Endodermal cell (in vitro differentiated cells): ENCODE measurements at regions not wholly inside any gene's neighbourhood (a gene's known extent, or its start where the extent isn't known, plus 50 kb on each side); places are given as distances from the start of the nearest gene placed in this dataset.

ENCODE experiments used
- DNase-seq: peaks from one replicate; pipeline ENCODE4 v3.0.0-alpha.2; 2017
- H3K27ac ChIP-seq: 2 replicates; pipeline ENCODE4 v1.5.1; 2013; ENCODE audit warnings: mild to moderate bottlenecking, low read depth, low read length, moderate library complexity
- H3K27me3 ChIP-seq: 2 replicates; pipeline ENCODE4 v1.6.1; 2013; ENCODE audit warnings: mild to moderate bottlenecking, low read length, moderate library complexity; ENCODE audit not compliant: insufficient read depth, control insufficient read depth, poor library complexity, severe bottlenecking
- H3K36me3 ChIP-seq: 2 replicates; pipeline ENCODE4 v1.7.0; 2013; ENCODE audit warnings: mild to moderate bottlenecking, low read length, moderate library complexity; ENCODE audit not compliant: control insufficient read depth, insufficient read depth
- H3K4me1 ChIP-seq: one replicate; pipeline ENCODE4 v1.7.0; 2013; ENCODE audit warnings: low read length; ENCODE audit not compliant: control insufficient read depth, insufficient read depth
- H3K4me3 ChIP-seq: 2 replicates; pipeline ENCODE4 v1.5.1; 2013; ENCODE audit warnings: mild to moderate bottlenecking, low read length, moderate library complexity
- H3K9ac ChIP-seq: 2 replicates; pipeline ENCODE4 v1.6.1; 2013; ENCODE audit warnings: mild to moderate bottlenecking, low read length, moderate library complexity; ENCODE audit not compliant: poor library complexity, severe bottlenecking; ENCODE audit errors: extremely low read depth
- H3K9me3 ChIP-seq: 2 replicates; pipeline ENCODE4 v1.6.1; 2013; ENCODE audit warnings: mild to moderate bottlenecking, low read length, moderate library complexity; ENCODE audit not compliant: control insufficient read depth
- H3K27ac Mint-ChIP-seq: 2 replicates; pipeline ENCODE4 v1.8.0; 2020; ENCODE audit warnings: mixed read lengths
- H3K27me3 Mint-ChIP-seq: 2 replicates; pipeline ENCODE4 v1.8.0; 2021; ENCODE audit warnings: mild to moderate bottlenecking, mixed read lengths; ENCODE audit not compliant: insufficient read depth
- H3K36me3 Mint-ChIP-seq: 2 replicates; pipeline ENCODE4 v1.8.0; 2020; ENCODE audit warnings: low read depth, mixed read lengths
- H3K4me1 Mint-ChIP-seq: 2 replicates; pipeline ENCODE4 v1.8.0; 2020; ENCODE audit warnings: mixed read lengths
- H3K4me3 Mint-ChIP-seq: 2 replicates; pipeline ENCODE4 v1.8.0; 2020; ENCODE audit warnings: mild to moderate bottlenecking, moderate library complexity, mixed read lengths
- H3K9me3 Mint-ChIP-seq: 2 replicates; pipeline ENCODE4 v1.8.0; 2020; ENCODE audit warnings: mild to moderate bottlenecking, mixed read lengths
- WGBS, 2 experiments: methylation state at CpG; one replicate each; pipeline versions ENCODE4 v1.1.5 to v1.1.7; 2013; ENCODE audit warnings: missing lambda C conversion rate in 2 of 2, mixed read lengths in 1 of 2; ENCODE audit not compliant: insufficient coverage in 1 of 2, insufficient read length in 1 of 2; 5-methylcytosine and 5-hydroxymethylcytosine counted together
- TF ChIP-seq, protein P1 (sequence below): fragments of 200-600 bp; sonication (generic); conservative IDR thresholded peaks from 2 replicates; pipeline ENCODE4 v1.5.0; 2021; ENCODE audit warnings: antibody characterized with exemption, mild to moderate bottlenecking

DNA sequence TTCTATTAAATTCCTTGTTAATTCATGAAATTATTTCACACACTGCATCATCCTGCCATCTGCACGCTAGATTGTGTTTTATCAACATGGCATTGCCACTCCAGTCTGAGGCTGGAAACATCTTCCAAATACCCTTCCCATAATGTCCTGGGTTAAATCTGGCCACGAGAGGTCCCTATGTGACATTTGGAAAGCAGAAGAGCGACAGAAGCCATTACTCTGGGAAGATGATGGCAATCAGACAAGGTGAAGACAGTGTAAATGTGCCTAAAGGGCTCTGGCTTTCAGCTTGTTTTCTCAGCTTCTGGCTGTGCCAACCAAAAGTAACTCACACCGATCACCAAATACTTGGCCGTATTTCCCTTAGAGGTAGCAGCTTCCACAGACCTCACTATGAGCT is 144.8 kb downstream of the CAPZA3 start:
- H3K4me1 Mint-ChIP-seq = peaks cover 19% of the 10 kb centered on the region
- H3K36me3 ChIP-seq = no peaks in the 10 kb centered on the region

GRCh38 chr12:18886962-18887361 is 149.0 kb downstream of the CAPZA3 start:
- H3K27ac ChIP-seq = no peak overlapping the region
- H3K4me1 ChIP-seq = no peaks in the 10 kb centered on the region
- 76 to 100% methylated on average over 1 to 2 of the region's 3 CpGs for WGBS, 2 experiments
- no peaks in the 10 kb centered on the region for H3K36me3 Mint-ChIP-seq
- no peaks in the 10 kb centered on the region for H3K27me3 Mint-ChIP-seq
- no peak overlapping the region for H3K4me3 ChIP-seq
- no peak overlapping the region for H3K4me3 Mint-ChIP-seq
- peaks cover 12% of the 10 kb centered on the region for H3K9me3 Mint-ChIP-seq
- no peak for DNase-seq
- peaks cover 8% of the 10 kb centered on the region for H3K9me3 ChIP-seq
- no peaks in the 10 kb centered on the region for H3K27me3 ChIP-seq
- no peaks in the 10 kb centered on the region for H3K36me3 ChIP-seq
- no peak overlapping the region for H3K9ac ChIP-seq
- H3K27ac Mint-ChIP-seq = no peak overlapping the region
- H3K4me1 Mint-ChIP-seq = peaks cover 19% of the 10 kb centered on the region
- TF ChIP-seq, protein P1, sequence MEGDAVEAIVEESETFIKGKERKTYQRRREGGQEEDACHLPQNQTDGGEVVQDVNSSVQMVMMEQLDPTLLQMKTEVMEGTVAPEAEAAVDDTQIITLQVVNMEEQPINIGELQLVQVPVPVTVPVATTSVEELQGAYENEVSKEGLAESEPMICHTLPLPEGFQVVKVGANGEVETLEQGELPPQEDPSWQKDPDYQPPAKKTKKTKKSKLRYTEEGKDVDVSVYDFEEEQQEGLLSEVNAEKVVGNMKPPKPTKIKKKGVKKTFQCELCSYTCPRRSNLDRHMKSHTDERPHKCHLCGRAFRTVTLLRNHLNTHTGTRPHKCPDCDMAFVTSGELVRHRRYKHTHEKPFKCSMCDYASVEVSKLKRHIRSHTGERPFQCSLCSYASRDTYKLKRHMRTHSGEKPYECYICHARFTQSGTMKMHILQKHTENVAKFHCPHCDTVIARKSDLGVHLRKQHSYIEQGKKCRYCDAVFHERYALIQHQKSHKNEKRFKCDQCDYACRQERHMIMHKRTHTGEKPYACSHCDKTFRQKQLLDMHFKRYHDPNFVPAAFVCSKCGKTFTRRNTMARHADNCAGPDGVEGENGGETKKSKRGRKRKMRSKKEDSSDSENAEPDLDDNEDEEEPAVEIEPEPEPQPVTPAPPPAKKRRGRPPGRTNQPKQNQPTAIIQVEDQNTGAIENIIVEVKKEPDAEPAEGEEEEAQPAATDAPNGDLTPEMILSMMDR = no peak

More for the DNA sequence above, 144.8 kb downstream of the CAPZA3 start:
- peak; percentile 53 for DNase-seq
- Histone ChIP-seq H3K9me3 (peaks cover 10% of the 10 kb centered on the region), H3K27ac (no peak overlapping the region), H3K4me3 (no peak overlapping the region), H3K27me3 (no peaks in the 10 kb centered on the region), H3K9ac (no peak overlapping the region), H3K4me1 (peaks cover 3% of the 10 kb centered on the region)
- Mint-ChIP-seq H3K36me3 (no peaks in the 10 kb centered on the region), H3K9me3 (peaks cover 10% of the 10 kb centered on the region), H3K27ac (no peak overlapping the region), H3K27me3 (no peaks in the 10 kb centered on the region), H3K4me3 (no peak overlapping the region)
- TF ChIP-seq, protein P1 = peak; percentile 68
- WGBS, 2 experiments = 72 to 75% methylated on average over 3 to 5 of the region's 5 CpGs

DNA sequence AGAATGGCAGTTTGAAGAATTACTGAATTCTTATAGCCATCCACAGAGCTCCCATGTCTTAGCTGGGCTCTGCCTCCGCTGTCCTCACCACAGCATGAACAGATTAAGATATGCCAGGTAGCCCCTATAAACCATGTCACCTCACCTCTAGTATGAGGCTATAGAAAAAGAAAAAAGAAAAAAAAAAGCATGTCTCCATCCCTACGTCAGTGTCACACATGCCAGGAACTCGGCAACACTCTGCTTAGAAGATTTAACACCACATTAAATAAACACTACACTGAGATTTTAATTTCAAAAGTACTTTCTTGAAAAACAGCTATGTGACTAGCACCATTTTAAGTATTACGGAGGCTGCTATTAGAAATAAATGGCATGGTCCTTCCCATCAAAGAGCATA is 149.4 kb downstream of the CAPZA3 start:
- Histone ChIP-seq H3K36me3 (no peaks in the 10 kb centered on the region), H3K4me3 (no peak overlapping the region), H3K4me1 (no peaks in the 10 kb centered on the region), H3K27me3 (no peaks in the 10 kb centered on the region), H3K9me3 (peaks cover 8% of the 10 kb centered on the region), H3K9ac (no peak overlapping the region), H3K27ac (no peak overlapping the region)
- H3K9me3 Mint-ChIP-seq = peaks cover 16% of the 10 kb centered on the region
- peaks cover 19% of the 10 kb centered on the region for H3K4me1 Mint-ChIP-seq
- TF ChIP-seq, protein P1 = no peak
- DNase-seq = no peak
- no peaks in the 10 kb centered on the region for H3K36me3 Mint-ChIP-seq
- WGBS, 2 experiments = 92 to 100% methylated on average over 1 to 4 of the region's 4 CpGs
- H3K4me3 Mint-ChIP-seq = no peak overlapping the region
- no peak overlapping the region for H3K27ac Mint-ChIP-seq
- no peaks in the 10 kb centered on the region for H3K27me3 Mint-ChIP-seq
